NCI-H2171 (cell line): ENCODE measurements at regions not wholly inside any gene's neighbourhood (a gene's known extent, or its start where the extent isn't known, plus 50 kb on each side); places are given as distances from the start of the nearest gene placed in this dataset.

Source experiments
- DNase-seq: peaks from one replicate; lab custom pipeline; 2025; lab: John Stamatoyannopoulos, UW

GRCh38 chr2:120606931-120607330 lies 128.7 kb upstream of the GLI2 start:
- no peak for DNase-seq

GRCh38 chr2:120607506-120607905 lies 128.2 kb upstream of the GLI2 start:
- DNase-seq = no peak

- no peak for DNase-seq
These were observed 127.7 kb upstream of the GLI2 start for GRCh38 chr2:120607996-120608395.

- DNase-seq = no peak
These were observed 125.8 kb upstream of the GLI2 start for GRCh38 chr2:120609826-120610395.

GRCh38 chr2:120611016-120611415 lies 124.7 kb upstream of the GLI2 start:
- no peak for DNase-seq

- no peak for DNase-seq
These were observed 123.7 kb upstream of the GLI2 start for GRCh38 chr2:120611961-120612360.

- no peak for DNase-seq
These were observed 123.2 kb upstream of the GLI2 start for GRCh38 chr2:120612471-120612870.

GRCh38 chr2:120612931-120613330 lies 122.7 kb upstream of the GLI2 start:
- DNase-seq = no peak

GRCh38 chr2:120613742-120614571 lies 121.7 kb upstream of the GLI2 start:
- no peak for DNase-seq

GRCh38 chr2:120614901-120615300 lies 120.8 kb upstream of the GLI2 start:
- no peak for DNase-seq

- no peak for DNase-seq
These were observed 119.4 kb upstream of the GLI2 start for GRCh38 chr2:120616261-120616660.

- DNase-seq = no peak
These were observed 118.6 kb upstream of the GLI2 start for GRCh38 chr2:120617055-120617454.

GRCh38 chr2:120618830-120619229 lies 116.8 kb upstream of the GLI2 start:
- DNase-seq = no peak

GRCh38 chr2:120619579-120619978 lies 116.1 kb upstream of the GLI2 start:
- no peak for DNase-seq

- no peak for DNase-seq
These were observed 115.5 kb upstream of the GLI2 start for GRCh38 chr2:120620025-120620793.

- no peak for DNase-seq
These were observed 113.4 kb upstream of the GLI2 start for GRCh38 chr2:120622159-120622869.

GRCh38 chr2:120622886-120623753 lies 112.5 kb upstream of the GLI2 start:
- DNase-seq = no peak

GRCh38 chr2:120624061-120624737 lies 111.5 kb upstream of the GLI2 start:
- DNase-seq = no peak

GRCh38 chr2:120624738-120625446 lies 110.8 kb upstream of the GLI2 start:
- no peak for DNase-seq
